ENCODE measurements at regions not wholly inside any gene's neighbourhood (a gene's known extent, or its start where the extent isn't known, plus 50 kb on each side); places are given as distances from the start of the nearest gene placed in this dataset.

DNA sequence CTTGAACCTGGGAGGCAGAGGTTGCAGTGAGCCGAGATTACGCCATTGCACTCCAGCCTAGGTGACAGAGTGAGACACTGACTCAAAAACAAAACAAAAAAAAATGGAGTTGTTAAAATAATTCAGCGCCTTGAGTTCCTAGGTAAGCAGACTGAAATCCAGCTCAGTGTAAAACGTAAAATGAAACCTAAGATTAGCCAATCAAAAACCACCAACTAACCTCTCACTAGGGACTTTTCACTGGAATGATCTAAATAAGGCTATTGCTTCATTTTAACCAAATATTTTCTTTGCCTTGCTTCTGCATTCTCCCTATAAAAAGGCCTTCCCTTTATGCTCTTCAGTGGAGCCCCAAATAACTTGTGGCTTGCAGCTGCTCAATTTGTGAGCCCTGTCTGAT is 91.6 kb upstream of the HIF1A start:
- no peak overlapping the region for H3K27ac ChIP-seq (ENCODE audit: insufficient read depth, low read length)

More for the DNA sequence above, 91.6 kb upstream of the HIF1A start:
- Histone ChIP-seq H4K5ac (ENCODE audit: low read depth, low read length) (no peak overlapping the region), H2AFZ (replicated peaks; ENCODE audit: low read length, poor library complexity) (no peak overlapping the region), H3K9me1 (ENCODE audit: insufficient read depth, low read length) (peaks cover 8% of the 10 kb centered on the region), H3K27me3 (ENCODE audit: control insufficient read depth, insufficient read depth, low read length) (no peaks in the 10 kb centered on the region), H3K14ac (replicated peaks; ENCODE audit: low read depth, low read length) (no peak overlapping the region), H3K4ac (ENCODE audit: low read depth, low read length) (no peak overlapping the region), H3K4me1 (ENCODE audit: control insufficient read depth, insufficient read depth, low read length) (peaks cover 13% of the 10 kb centered on the region), H3K18ac (ENCODE audit: low read depth, low read length) (no peak overlapping the region), H3K36me3 (ENCODE audit: control insufficient read depth, insufficient read depth, low read length) (no peaks in the 10 kb centered on the region), H2BK20ac (ENCODE audit: low read depth, low read length) (no peak overlapping the region), H4K91ac (ENCODE audit: insufficient read depth, low read depth, low read length) (no peak overlapping the region), H2BK15ac (ENCODE audit: low read depth, low read length) (no peak overlapping the region), H3K9ac (ENCODE audit: low read depth, low read length) (no peak overlapping the region), H3K23ac (ENCODE audit: low read depth, low read length) (no peak overlapping the region), H3K56ac (ENCODE audit: extremely low read depth, insufficient read depth, low read length) (no peak overlapping the region), H2BK120ac (ENCODE audit: low read depth, low read length) (no peak overlapping the region), H4K8ac (ENCODE audit: low read depth in 2 of 2, low read length in 2 of 2) (no peak overlapping the region), H3K9me3 (ENCODE audit: control insufficient read depth, insufficient read depth, low read length) (no peaks in the 10 kb centered on the region), H3K4me2 (ENCODE audit: low read depth, low read length) (no peak overlapping the region), H2AK9ac (replicated peaks; ENCODE audit: low read depth, low read length, poor library complexity) (no peak overlapping the region), H3K4me3 (ENCODE audit: insufficient read depth, low read depth, low read length) (no peak overlapping the region), H3K79me1 (ENCODE audit: low read depth in 1 of 2, low read length in 2 of 2) (no peaks in the 10 kb centered on the region), H2BK5ac (ENCODE audit: low read depth, low read length, poor library complexity, severe bottlenecking) (no peak overlapping the region), H2AK5ac (ENCODE audit: low read depth, low read length) (no peak overlapping the region), H4K20me1 (ENCODE audit: insufficient read depth, low read length) (no peaks in the 10 kb centered on the region)
- dilution Hi-C loops (cut with HindIII; ENCODE audit: low sequenced_read_pairs, unreplicated experiment): no loop called here
- TF ChIP-seq NFE2L2 (IDR thresholded peaks at IDR 0.05; ENCODE audit: low read depth, low read length) (no peak), CEBPB (IDR thresholded peaks at IDR 0.05; ENCODE audit: low read depth, low read length) (peak; percentile 17; the same call in 1 of the 2 replicates)
- intact Hi-C loops (cut with micrococcal nuclease): no loop called here
- BruUV-seq (replicated peaks): no TSS peak
- ChIA-PET CTCF (no interaction called here), POLR2A (ENCODE audit: unreplicated experiment) (no interaction called here)
- no CpG with 5 or more reads among the region's 4 CpGs for WGBS, 2 experiments (ENCODE audit: extremely low coverage in 2 of 2, insufficient read length in 1 of 2)
- DNase-seq (peak; percentile 47), ATAC-seq (ENCODE audit: low read depth) (0 out of 2 replicates have a peak, but pooled peaks have one; percentile 14)
- in situ Hi-C loops (cut with MboI; ENCODE audit: low sequenced_read_pairs): no loop called here
